Heart left ventricle (tissue), 16 donors: ENCODE measurements at regions not wholly inside any gene's neighbourhood (a gene's known extent, or its start where the extent isn't known, plus 50 kb on each side); places are given as distances from the start of the nearest gene placed in this dataset.
"Not testable (repeated sequence)": the region's sequence is repeated elsewhere in the genome, so short reads cannot be mapped to it uniquely, and the experiment has no call there.

Experiments used
- ATAC-seq, 4 donors: fragments of 200-7000 bp; cut with Tn5 transposase; one replicate each; pipeline ENCODE4 v1.9.1; 2020 to 2022; ENCODE audit warnings: moderate library complexity in 4 of 4, mild to moderate bottlenecking in 3 of 4, moderate number of reproducible peaks in 1 of 4
- DNase-seq, 5 donors: peaks; one replicate each; pipeline ENCODE4 v3.0.0-alpha.2; 2020
- H3K27ac ChIP-seq, 12 donors: fragments of 200-600 bp; sonication (generic) in 4 of 12; one replicate each; pipeline versions ENCODE4 v1.5.0 to v1.8.0; 2016 to 2022; ENCODE audit warnings: mild to moderate bottlenecking in 2 of 12
- H3K27me3 ChIP-seq, 9 donors: fragments of 200-600 bp; sonication (generic) in 2 of 9; one replicate each; pipeline versions ENCODE4 v1.5.1 to v1.8.0; 2016 to 2022; ENCODE audit warnings: mild to moderate bottlenecking in 3 of 9
- H3K36me3 ChIP-seq, 9 donors: fragments of 200-600 bp; sonication (generic) in 2 of 9; one replicate each; pipeline versions ENCODE4 v1.5.0 to v1.8.0; 2018 to 2022; ENCODE audit warnings: mild to moderate bottlenecking in 2 of 9
- H3K4me1 ChIP-seq, 12 donors: fragments of 200-600 bp; sonication (generic) in 4 of 12; one replicate each; pipeline versions ENCODE4 v1.5.0 to v1.8.0; 2016 to 2022; ENCODE audit warnings: mild to moderate bottlenecking in 3 of 12
- H3K4me3 ChIP-seq, 12 donors: fragments of 200-600 bp; sonication (generic) in 4 of 12; one replicate each; pipeline versions ENCODE4 v1.5.0 to v1.8.0; 2017 to 2022; ENCODE audit warnings: mild to moderate bottlenecking in 9 of 12, moderate library complexity in 4 of 12
- H3K9me3 ChIP-seq, 12 donors: fragments of 200-600 bp; sonication (generic) in 4 of 12; one replicate each; pipeline versions ENCODE4 v1.5.0 to v1.8.0; 2016 to 2022; ENCODE audit warnings: mild to moderate bottlenecking in 1 of 12
- CTCF ChIP-seq, 12 donors: fragments of 200-600 bp; sonication (generic) in 4 of 12; IDR thresholded peaks; one replicate each; pipeline versions ENCODE4 v1.5.0 to v1.8.0; 2018 to 2022; ENCODE audit warnings: antibody characterized with exemption in 12 of 12, mild to moderate bottlenecking in 5 of 12
- POLR2A ChIP-seq, 2 donors: fragments of 450-650 bp; IDR thresholded peaks; one replicate each; pipeline ENCODE4 v1.6.1; 2017; ENCODE audit warnings: antibody characterized with exemption in 2 of 2, mild to moderate bottlenecking in 2 of 2, moderate library complexity in 2 of 2
- WGBS, 4 donors: extraction: QIAGEN DNeasy Blood & Tissue Kit in 2 of 4; methylation state at CpG; one replicate each; pipeline versions ENCODE4 v1.1.5 to v1.1.7; 2013 to 2018; 5-methylcytosine and 5-hydroxymethylcytosine counted together
- intact Hi-C, 10 donors: fragments of 100-400 bp; cut with DNase I; formaldehyde crosslinking; loops; one replicate each; pipeline versions ENCODE4 v1.11.1 to v1.14.2; 2022
- donor health status: ischemic (EF 13 %, LVEDD 7.1; RV severe dilation, severe dysfunction).
- donor health status: healthy with polysubstance abuse.
- donor health status: DM: no; HTN: yes; CAD: no.
- donor health status: DM: no; HTN: no; CAD: no.
- donor health status: ischemic (EF 25% LVEDD 6.9; RV normal size, moderate dysfunction).
- donor health status: ischemic (EF 25% LVEDD 5.7; RV mildly dilated, moderate dysfunction).
- donor health status: healthy.
- donor health status: DM: yes; HTN: yes; CAD: no.
- donor health status: ischemic (EF 35%, LVEDD 5.7; RV mildly dilated, moderate dysfunction).
- donor health status: nonischemic (EF 11% LVEDD 7.7; RV severe dilation, severe dysfunction).
- donor health status: DM: yes; HTN: yes; CAD: no.
- donor health status: PGD.
- donor health status: ischemic (EF 29% LVEDD 5.4; RV normal size, mild dysfunction).
- donor health status: nonischemic (EF 23%, LVEDD 6.1; RV moderate dilation, normal function).

GRCh38 chr7:113179313-113179712, 61.0 kb upstream of the SMIM30 start:
- H3K27me3 ChIP-seq, result no peaks in the 10 kb centered on the region
- H3K27ac ChIP-seq, result no peak overlapping the region
- H3K4me3 ChIP-seq, result no peak overlapping the region
- WGBS, 4 donors, result 77 to 87% (median 83%) methylated on average over 2 of the region's 2 CpGs
- H3K9me3 ChIP-seq, result peaks cover 0 to 3% (median 0%) of the 10 kb centered on the region in 12 donors
- ATAC-seq (no peak), DNase-seq (no peak)
- intact Hi-C loops, result no loop called here
- no peaks in the 10 kb centered on the region for H3K4me1 ChIP-seq
- no peaks in the 10 kb centered on the region for H3K36me3 ChIP-seq
- TF ChIP-seq CTCF (IDR thresholded peaks at IDR 0.05), result no peak
- TF ChIP-seq POLR2A (IDR thresholded peaks at IDR 0.05), result no peak

- no peak for ATAC-seq
- no peak for TF ChIP-seq CTCF (IDR thresholded peaks at IDR 0.05)
- TF ChIP-seq POLR2A (IDR thresholded peaks at IDR 0.05), result no peak
- WGBS, 4 donors, result 82 to 91% (median 87%) methylated on average over 3 of the region's 3 CpGs
Observed at GRCh38 chr7:113176836-113177235, 58.5 kb upstream of the SMIM30 start.

DNA sequence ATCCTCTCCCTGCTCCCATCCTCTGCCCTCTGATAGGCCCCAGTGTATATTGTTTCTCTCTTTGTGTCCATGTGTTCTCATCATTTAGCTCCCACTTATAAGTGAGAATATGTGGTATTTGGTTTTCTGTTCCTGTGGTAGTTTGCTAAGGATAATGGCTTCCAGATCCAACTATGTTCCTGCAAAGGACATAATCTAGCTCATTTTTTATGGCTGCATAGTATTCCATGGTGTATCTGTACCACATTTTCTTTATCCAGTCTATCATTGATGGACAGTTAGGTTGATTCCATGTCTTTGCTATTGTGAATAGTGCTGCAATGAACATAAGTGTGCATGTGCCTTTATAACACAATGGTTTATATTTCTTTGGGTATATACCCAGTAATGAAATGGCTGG, 57.8 kb upstream of the SMIM30 start:
- H3K36me3 ChIP-seq, H3K4me3 ChIP-seq, H3K9me3 ChIP-seq, H3K27ac ChIP-seq, ATAC-seq, H3K27me3 ChIP-seq, H3K4me1 ChIP-seq, DNase-seq, intact Hi-C loops: not testable (repeated sequence)

More at GRCh38 chr7:113176836-113177235, 58.5 kb upstream of the SMIM30 start:
- Histone ChIP-seq H3K27ac (no peak overlapping the region), H3K4me1 (no peaks in the 10 kb centered on the region), H3K4me3 (no peak overlapping the region), H3K27me3 (no peaks in the 10 kb centered on the region), H3K36me3 (no peaks in the 10 kb centered on the region), H3K9me3 (peaks cover 0 to 3% (median 0%) of the 10 kb centered on the region in 12 donors)
- DNase-seq, result no peak
- intact Hi-C loops, result no loop called here

GRCh38 chr7:113175525-113176104, 57.3 kb upstream of the SMIM30 start:
- 84 to 100% (median 88%) methylated on average over 1 of the region's 1 CpG for WGBS, 4 donors
- DNase-seq (no peak), ATAC-seq (no peak)
- H3K27me3 ChIP-seq, result no peaks in the 10 kb centered on the region
- no peak for TF ChIP-seq CTCF (IDR thresholded peaks at IDR 0.05)
- no peaks in the 10 kb centered on the region for H3K36me3 ChIP-seq
- H3K4me3 ChIP-seq, result no peak overlapping the region
- intact Hi-C loops, result no loop called here
- H3K4me1 ChIP-seq, result no peaks in the 10 kb centered on the region
- peaks cover 0 to 3% (median 0%) of the 10 kb centered on the region in 12 donors for H3K9me3 ChIP-seq
- H3K27ac ChIP-seq, result no peak overlapping the region

DNA sequence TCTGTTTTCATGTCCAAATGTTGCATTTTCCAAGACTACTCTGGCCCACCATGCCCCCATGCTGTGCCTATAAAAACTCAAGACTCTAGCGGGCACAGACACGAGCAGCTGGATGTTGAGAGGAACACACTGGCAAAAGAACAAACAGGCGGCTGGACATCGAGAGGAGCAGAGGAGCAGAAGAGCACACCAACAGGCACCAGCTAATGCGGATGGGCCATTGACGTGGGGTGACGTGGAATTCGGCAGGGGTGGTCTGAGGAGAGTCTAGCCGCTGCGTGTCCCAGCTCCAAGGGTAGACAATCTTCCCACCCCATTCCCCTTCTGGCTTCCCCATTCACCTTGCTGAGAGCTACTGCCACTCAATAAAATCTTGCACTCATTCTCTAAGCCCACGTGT, 54.4 kb upstream of the SMIM30 start:
- intact Hi-C loops, result no loop called here
- TF ChIP-seq CTCF (IDR thresholded peaks at IDR 0.05) (no peak), POLR2A (IDR thresholded peaks at IDR 0.05) (no peak)
- Histone ChIP-seq H3K36me3 (no peaks in the 10 kb centered on the region), H3K4me1 (no peaks in the 10 kb centered on the region), H3K27ac (no peak overlapping the region), H3K9me3 (peaks cover 0 to 3% (median 0%) of the 10 kb centered on the region in 12 donors), H3K27me3 (no peaks in the 10 kb centered on the region), H3K4me3 (no peak overlapping the region)
- DNase-seq (no peak), ATAC-seq (no peak)
- WGBS, 4 donors, result 91 to 95% (median 93%) methylated on average over 11 of the region's 11 CpGs
